K562 (cell line): ENCODE measurements at regions not wholly inside any gene's neighbourhood (a gene's known extent, or its start where the extent isn't known, plus 50 kb on each side); places are given as distances from the start of the nearest gene placed in this dataset.

ENCODE experiments used
- ATAC-seq: fragments of 200-7000 bp; cut with Tn5 transposase; 3 replicates; pipeline ENCODE4 v1.9.1; 2020; ENCODE audit warnings: moderate library complexity
- BruUV-seq: library from RNA; stranded (reverse); fragments of 400-500 nt; replicated peaks from 2 replicates; lab custom pipeline; 2021; lab: Mats Ljungman, UMichigan
- CTCF ChIA-PET: fragments of 300-600 bp; formaldehyde crosslinking; extraction: SDS; loops from one replicate; lab custom pipeline; 2021; ENCODE audit warnings: low intra/inter-chr PET ratio; lab: Yijun Ruan, JAX
- POLR2A ChIA-PET: fragments of 300-600, 350-650 bp; sonication (Branson Sonifier 250); formaldehyde crosslinking; extraction: SDS; loops from one replicate; lab custom pipeline; 2021; ENCODE audit warnings: antibody characterized with exemption, inconsistent platforms; lab: Yijun Ruan, JAX
- DNase-seq, 4 experiments: peaks; one replicate each; pipeline versions ENCODE4 v3.0.0 to v3.0.0-alpha.2; 2011 to 2018; ENCODE audit warnings: low spot score in 3 of 4, mixed read lengths in 3 of 4; ENCODE audit errors: extremely low read depth in 1 of 4
- FAIRE-seq: peaks from 2 replicates; lab custom pipeline; 2011; peaks lifted over from hg19 to GRCh38; lab: Jason Lieb, UNC
- H2AFZ ChIP-seq: 2 replicates; pipeline ENCODE4 v1.6.0; 2011; ENCODE audit warnings: low read depth, low read length, control low read depth, inconsistent platforms
- H3K27ac ChIP-seq: fragments of 200-600 bp; 3 replicates; pipeline ENCODE4 v1.8.0; 2011; ENCODE audit warnings: low read depth, mild to moderate bottlenecking, control low read depth, inconsistent platforms, low read length, moderate library complexity, mixed read lengths; ENCODE audit errors: extremely low read depth
- H3K27me3 ChIP-seq, 2 experiments: fragments of 300-600 bp in 1 of 2; 2 replicates in 1 of 2; 3 replicates in 1 of 2; pipeline versions ENCODE4 v1.6.0 to v1.8.0; 2011; ENCODE audit warnings: inconsistent platforms in 2 of 2, low read length in 2 of 2, mild to moderate bottlenecking in 1 of 2, mixed read lengths in 1 of 2, moderate library complexity in 1 of 2; ENCODE audit not compliant: control insufficient read depth in 2 of 2, insufficient read depth in 2 of 2
- H3K36me3 ChIP-seq: fragments of 300-600 bp; 3 replicates; pipeline ENCODE4 v1.8.0; 2011; ENCODE audit warnings: mild to moderate bottlenecking, low read length, inconsistent platforms; ENCODE audit not compliant: control insufficient read depth, insufficient read depth
- H3K4me1 ChIP-seq, 2 experiments: fragments of 200-600 bp in 1 of 2; replicated peaks in 1 of 2; 2 replicates in 1 of 2; 3 replicates in 1 of 2; pipeline versions ENCODE4 v1.5.1 to v1.8.0; 2011; ENCODE audit warnings: inconsistent platforms in 2 of 2, low read length in 2 of 2, mild to moderate bottlenecking in 1 of 2, mixed read lengths in 1 of 2, moderate library complexity in 1 of 2; ENCODE audit not compliant: control insufficient read depth in 2 of 2, insufficient read depth in 2 of 2
- H3K4me2 ChIP-seq: 2 replicates; pipeline ENCODE4 v1.6.1; 2011; ENCODE audit warnings: low read length, control low read depth, inconsistent platforms, mixed read lengths; ENCODE audit not compliant: insufficient read depth
- H3K4me3 ChIP-seq: fragments of 200-600 bp; sonication (generic), shearing (Covaris generic); 2 replicates; pipeline ENCODE4 v1.5.1; 2016; ENCODE audit warnings: control low read depth, inconsistent platforms
- H3K79me2 ChIP-seq: fragments of 200-600 bp; 3 replicates; pipeline ENCODE4 v1.8.0; 2011; ENCODE audit warnings: low read length, inconsistent platforms; ENCODE audit not compliant: control insufficient read depth, insufficient read depth
- H3K9ac ChIP-seq, 2 experiments: 2 replicates each; pipeline versions ENCODE4 v1.6.0 to v1.6.1; 2011; ENCODE audit warnings: low read depth in 2 of 2, low read length in 2 of 2, control low read depth in 1 of 2, inconsistent platforms in 1 of 2, mild to moderate bottlenecking in 1 of 2, mixed read lengths in 1 of 2; ENCODE audit not compliant: insufficient read depth in 1 of 2
- H3K9me1 ChIP-seq: one replicate; pipeline ENCODE4 v1.6.0; 2011; ENCODE audit warnings: inconsistent platforms, mild to moderate bottlenecking, low read length, moderate library complexity; ENCODE audit not compliant: control insufficient read depth, insufficient read depth
- H3K9me3 ChIP-seq: replicated peaks from 2 replicates; pipeline ENCODE4 v1.5.1; 2011; ENCODE audit warnings: low read depth, low read length, inconsistent platforms; ENCODE audit not compliant: control insufficient read depth, insufficient read depth
- H4K20me1 ChIP-seq: replicated peaks from 2 replicates; pipeline ENCODE4 v1.6.1; 2011; ENCODE audit warnings: low read length, inconsistent platforms, mixed read lengths; ENCODE audit not compliant: control insufficient read depth, insufficient read depth
- CBFA2T3 ChIP-seq: fragments of 450-650 bp; IDR thresholded peaks from 2 replicates; pipeline ENCODE4 v1.6.1; 2017
- EWSR1 ChIP-seq: fragments of 450-650 bp; IDR thresholded peaks from 2 replicates; pipeline ENCODE4 v1.6.1; 2018; ENCODE audit warnings: borderline replicate concordance, mild to moderate bottlenecking, low read depth, moderate library complexity; ENCODE audit not compliant: partially characterized antibody
- KAT2B ChIP-seq: IDR thresholded peaks from one replicate; pipeline ENCODE4 v1.6.1; 2012; ENCODE audit warnings: low read depth, mild to moderate bottlenecking, control low read depth, inconsistent platforms, low read length, moderate library complexity
- SMARCA5 ChIP-seq: fragments of 450-650 bp; IDR thresholded peaks from 2 replicates; pipeline ENCODE4 v1.6.1; 2016
- TCF3 ChIP-seq: sonication (generic); formaldehyde crosslinking; IDR thresholded peaks from 2 replicates; pipeline ENCODE4 v1.4.0; 2020; ENCODE audit warnings: mild to moderate bottlenecking, missing genetic modification reagents
- U2AF2 ChIP-seq: fragments of 200-400 bp; formaldehyde crosslinking; optimal IDR thresholded peaks from 2 replicates; pipeline ENCODE3; 2017; ENCODE audit warnings: low read depth, mild to moderate bottlenecking, low read length
- ZBTB5 ChIP-seq: fragments of 450-650 bp; IDR thresholded peaks from 2 replicates; pipeline ENCODE4 v1.6.1; 2017; ENCODE audit warnings: antibody characterized with exemption
- WGBS: fragments of 100-300 bp; shearing (Covaris generic); methylation state at CpG from one replicate; pipeline ENCODE4 v1.1.6; 2016; ENCODE audit warnings: low coverage, mixed read lengths; ENCODE audit not compliant: insufficient coverage; ENCODE audit errors: missing lambda C conversion rate; 5-methylcytosine and 5-hydroxymethylcytosine counted together
- in situ Hi-C: fragments of 300-500 bp; cut with MboI; formaldehyde crosslinking; loops from 4 replicates; pipeline ENCODE4 v1.15.0; 2018; ENCODE audit warnings: inconsistent platforms, mixed read lengths
- intact Hi-C: fragments of 100-400 bp; cut with micrococcal nuclease; formaldehyde crosslinking; loops from 2 replicates; pipeline ENCODE4 v1.14.2; 2022

- H3K27me3 ChIP-seq: no peaks in the 10 kb centered on the region
- H4K20me1 ChIP-seq: no peaks in the 10 kb centered on the region
- H3K9ac ChIP-seq: no peak overlapping the region
- H3K27ac ChIP-seq: no peak overlapping the region
- intact Hi-C loops: no loop called here
- no peak overlapping the region for H3K4me2 ChIP-seq
- TF ChIP-seq KAT2B (no peak), EWSR1 (no peak), SMARCA5 (no peak), CBFA2T3 (no peak), TCF3 (CRISPR knock-in tag) (no peak), U2AF2 (no peak), ZBTB5 (no peak)
- H3K4me3 ChIP-seq: no peak overlapping the region
- H3K9me1 ChIP-seq: no peaks in the 10 kb centered on the region
- 0% methylated on average over 2 of the region's 2 CpGs for WGBS
- H3K79me2 ChIP-seq: no peaks in the 10 kb centered on the region
- CTCF ChIA-PET: no interaction called here
- H2AFZ ChIP-seq: no peak overlapping the region
- BruUV-seq: no TSS peak
- H3K9me3 ChIP-seq: no peaks in the 10 kb centered on the region
- H3K4me1 ChIP-seq: no peaks in the 10 kb centered on the region
- POLR2A ChIA-PET: no interaction called here
- H3K36me3 ChIP-seq: no peaks in the 10 kb centered on the region
- DNase-seq: no peak
- no peak for ATAC-seq
- no peak for FAIRE-seq
- in situ Hi-C loops: no loop called here
These were observed 668.9 kb downstream of the TFAP2A start for GRCh38 chr6:9745966-9746365.
